ENCODE measurements at regions not wholly inside any gene's neighbourhood (a gene's known extent, or its start where the extent isn't known, plus 50 kb on each side); places are given as distances from the start of the nearest gene placed in this dataset.

DNA sequence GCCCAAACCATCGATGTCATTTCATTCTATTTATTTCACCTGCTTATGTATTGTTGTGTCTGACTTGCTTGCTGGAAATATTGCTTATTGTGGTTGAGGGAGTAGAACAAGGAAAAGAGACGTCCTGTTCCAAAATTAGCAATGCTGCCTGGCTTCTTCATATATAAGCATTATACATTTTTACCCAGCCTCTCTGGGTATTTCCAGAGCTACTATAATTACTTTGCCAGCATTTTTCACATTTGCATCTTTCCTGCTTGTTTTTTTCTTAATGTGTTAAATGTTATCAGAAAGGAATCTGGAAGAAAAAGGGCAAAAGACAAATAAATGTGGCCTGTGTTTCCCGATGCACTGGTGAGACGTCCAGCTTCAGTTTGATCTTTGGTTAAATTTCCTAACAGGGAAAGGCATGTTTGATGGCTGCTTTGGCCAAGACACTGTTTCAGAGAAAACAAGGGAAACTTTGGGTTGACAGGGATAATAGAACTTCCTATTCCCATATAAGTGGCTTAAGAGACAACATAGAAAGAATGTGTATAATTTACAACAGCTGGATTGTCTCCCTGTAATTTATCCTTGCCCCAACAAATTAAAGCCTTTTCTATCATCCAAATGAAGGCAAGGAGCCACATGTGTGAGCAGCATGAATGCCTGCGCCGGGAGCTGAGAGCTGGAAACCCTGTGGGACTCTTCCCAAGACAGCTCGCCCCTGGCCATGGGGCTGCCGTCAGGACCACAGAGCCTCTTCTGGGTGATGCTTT lies 671.1 kb upstream of the CELF2 start:
- H3K27ac ChIP-seq (replicated peaks): no peak overlapping the region
- no peak for DNase-seq (ENCODE audit: low read depth in 1 of 2, low spot score in 1 of 2)
- no peaks in the 10 kb centered on the region for H3K27me3 ChIP-seq (ENCODE audit: insufficient read depth, poor library complexity, severe bottlenecking)
- TF ChIP-seq, protein P1, sequence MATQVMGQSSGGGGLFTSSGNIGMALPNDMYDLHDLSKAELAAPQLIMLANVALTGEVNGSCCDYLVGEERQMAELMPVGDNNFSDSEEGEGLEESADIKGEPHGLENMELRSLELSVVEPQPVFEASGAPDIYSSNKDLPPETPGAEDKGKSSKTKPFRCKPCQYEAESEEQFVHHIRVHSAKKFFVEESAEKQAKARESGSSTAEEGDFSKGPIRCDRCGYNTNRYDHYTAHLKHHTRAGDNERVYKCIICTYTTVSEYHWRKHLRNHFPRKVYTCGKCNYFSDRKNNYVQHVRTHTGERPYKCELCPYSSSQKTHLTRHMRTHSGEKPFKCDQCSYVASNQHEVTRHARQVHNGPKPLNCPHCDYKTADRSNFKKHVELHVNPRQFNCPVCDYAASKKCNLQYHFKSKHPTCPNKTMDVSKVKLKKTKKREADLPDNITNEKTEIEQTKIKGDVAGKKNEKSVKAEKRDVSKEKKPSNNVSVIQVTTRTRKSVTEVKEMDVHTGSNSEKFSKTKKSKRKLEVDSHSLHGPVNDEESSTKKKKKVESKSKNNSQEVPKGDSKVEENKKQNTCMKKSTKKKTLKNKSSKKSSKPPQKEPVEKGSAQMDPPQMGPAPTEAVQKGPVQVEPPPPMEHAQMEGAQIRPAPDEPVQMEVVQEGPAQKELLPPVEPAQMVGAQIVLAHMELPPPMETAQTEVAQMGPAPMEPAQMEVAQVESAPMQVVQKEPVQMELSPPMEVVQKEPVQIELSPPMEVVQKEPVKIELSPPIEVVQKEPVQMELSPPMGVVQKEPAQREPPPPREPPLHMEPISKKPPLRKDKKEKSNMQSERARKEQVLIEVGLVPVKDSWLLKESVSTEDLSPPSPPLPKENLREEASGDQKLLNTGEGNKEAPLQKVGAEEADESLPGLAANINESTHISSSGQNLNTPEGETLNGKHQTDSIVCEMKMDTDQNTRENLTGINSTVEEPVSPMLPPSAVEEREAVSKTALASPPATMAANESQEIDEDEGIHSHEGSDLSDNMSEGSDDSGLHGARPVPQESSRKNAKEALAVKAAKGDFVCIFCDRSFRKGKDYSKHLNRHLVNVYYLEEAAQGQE (IDR thresholded peaks at IDR 0.05; ENCODE audit: insufficient replicate concordance, low read depth): no peak
- TF ChIP-seq, protein P2, sequence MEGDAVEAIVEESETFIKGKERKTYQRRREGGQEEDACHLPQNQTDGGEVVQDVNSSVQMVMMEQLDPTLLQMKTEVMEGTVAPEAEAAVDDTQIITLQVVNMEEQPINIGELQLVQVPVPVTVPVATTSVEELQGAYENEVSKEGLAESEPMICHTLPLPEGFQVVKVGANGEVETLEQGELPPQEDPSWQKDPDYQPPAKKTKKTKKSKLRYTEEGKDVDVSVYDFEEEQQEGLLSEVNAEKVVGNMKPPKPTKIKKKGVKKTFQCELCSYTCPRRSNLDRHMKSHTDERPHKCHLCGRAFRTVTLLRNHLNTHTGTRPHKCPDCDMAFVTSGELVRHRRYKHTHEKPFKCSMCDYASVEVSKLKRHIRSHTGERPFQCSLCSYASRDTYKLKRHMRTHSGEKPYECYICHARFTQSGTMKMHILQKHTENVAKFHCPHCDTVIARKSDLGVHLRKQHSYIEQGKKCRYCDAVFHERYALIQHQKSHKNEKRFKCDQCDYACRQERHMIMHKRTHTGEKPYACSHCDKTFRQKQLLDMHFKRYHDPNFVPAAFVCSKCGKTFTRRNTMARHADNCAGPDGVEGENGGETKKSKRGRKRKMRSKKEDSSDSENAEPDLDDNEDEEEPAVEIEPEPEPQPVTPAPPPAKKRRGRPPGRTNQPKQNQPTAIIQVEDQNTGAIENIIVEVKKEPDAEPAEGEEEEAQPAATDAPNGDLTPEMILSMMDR (IDR thresholded peaks at IDR 0.05; ENCODE audit: insufficient read depth, low read length): no peak
- TF ChIP-seq GABPA (IDR thresholded peaks at IDR 0.05; ENCODE audit: low read depth) (no peak), SPI1 (IDR thresholded peaks at IDR 0.05; ENCODE audit: borderline replicate concordance, low read depth) (no peak), POLR2AphosphoS5 (IDR thresholded peaks at IDR 0.05; ENCODE audit: low read depth) (no peak)
- no peak overlapping the region for H3K4me3 ChIP-seq (replicated peaks; ENCODE audit: insufficient read depth, low read length)

DNA sequence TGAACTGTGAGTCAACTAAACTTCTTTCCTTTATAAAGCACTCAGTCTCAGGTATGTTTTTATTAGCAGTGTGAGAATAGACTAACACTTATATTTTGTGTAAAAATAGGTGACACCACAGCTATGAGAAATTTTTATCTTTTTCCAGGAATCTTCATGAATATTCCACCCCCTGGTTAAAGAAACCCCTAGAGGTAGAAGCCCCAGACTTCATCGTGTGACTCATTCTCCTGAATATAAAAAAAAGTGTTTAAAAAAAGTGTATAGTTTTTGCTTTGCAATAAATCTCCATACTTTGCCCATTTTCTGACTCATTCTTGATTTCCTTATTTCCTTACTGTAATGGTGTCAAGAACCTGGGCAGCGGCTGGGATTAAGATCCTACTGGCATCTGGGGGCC lies 667.6 kb upstream of the CELF2 start:
- TF ChIP-seq, protein P2 (IDR thresholded peaks at IDR 0.05; ENCODE audit: insufficient read depth, low read length): no peak
- TF ChIP-seq, protein P1 (IDR thresholded peaks at IDR 0.05; ENCODE audit: insufficient replicate concordance, low read depth): no peak
- TF ChIP-seq SPI1 (IDR thresholded peaks at IDR 0.05; ENCODE audit: borderline replicate concordance, low read depth) (no peak), GABPA (IDR thresholded peaks at IDR 0.05; ENCODE audit: low read depth) (no peak)
- H3K27ac ChIP-seq (replicated peaks): no peak overlapping the region
- DNase-seq (ENCODE audit: low read depth in 1 of 2, low spot score in 1 of 2): no peak
- no peaks in the 10 kb centered on the region for H3K27me3 ChIP-seq (ENCODE audit: insufficient read depth, poor library complexity, severe bottlenecking)
- no peak overlapping the region for H3K4me3 ChIP-seq (replicated peaks; ENCODE audit: insufficient read depth, low read length)

DNA sequence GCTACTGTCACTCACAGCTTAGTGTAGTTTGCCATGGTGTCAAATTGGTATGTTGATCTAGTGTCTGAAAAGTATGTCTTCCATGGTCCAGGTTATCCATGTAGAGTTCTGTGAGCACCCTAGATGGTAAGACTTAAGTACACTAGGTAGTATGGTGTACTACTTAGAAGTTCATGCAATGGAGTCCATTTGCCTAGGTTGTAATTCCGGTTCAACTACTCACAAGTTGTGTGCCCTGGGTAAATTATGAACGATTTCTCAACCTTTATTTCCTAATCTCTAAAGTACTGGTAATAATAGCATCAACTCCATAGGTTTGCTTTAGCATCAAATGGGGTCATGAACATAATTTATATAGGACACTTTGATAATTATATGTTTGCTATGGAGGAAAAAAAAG lies 666.2 kb upstream of the CELF2 start:
- DNase-seq (ENCODE audit: low read depth in 1 of 2, low spot score in 1 of 2): no peak
- no peak for TF ChIP-seq POLR2AphosphoS5 (IDR thresholded peaks at IDR 0.05; ENCODE audit: low read depth)
- TF ChIP-seq, protein P1 (IDR thresholded peaks at IDR 0.05; ENCODE audit: insufficient replicate concordance, low read depth): no peak
- TF ChIP-seq GABPA (IDR thresholded peaks at IDR 0.05; ENCODE audit: low read depth): no peak
- TF ChIP-seq SPI1 (IDR thresholded peaks at IDR 0.05; ENCODE audit: borderline replicate concordance, low read depth): no peak
- TF ChIP-seq, protein P2 (IDR thresholded peaks at IDR 0.05; ENCODE audit: insufficient read depth, low read length): no peak
- H3K4me3 ChIP-seq (replicated peaks; ENCODE audit: insufficient read depth, low read length): no peak overlapping the region
- no peak overlapping the region for H3K27ac ChIP-seq (replicated peaks)
- no peaks in the 10 kb centered on the region for H3K27me3 ChIP-seq (ENCODE audit: insufficient read depth, poor library complexity, severe bottlenecking)

All from HL-60 (cell line).